Activated CD8-positive, alpha-beta memory T cell treated with anti-CD3 and anti-CD28 coated beads, Interleukin-2, amount 50 U/mL, for 24 hours (primary cell): ENCODE measurements at regions not wholly inside any gene's neighbourhood (a gene's known extent, or its start where the extent isn't known, plus 50 kb on each side); places are given as distances from the start of the nearest gene placed in this dataset.

Experiments used
- DNase-seq: peaks from one replicate; pipeline ENCODE4 v3.0.0-alpha.2; 2020; ENCODE audit errors: extremely low read depth

DNA sequence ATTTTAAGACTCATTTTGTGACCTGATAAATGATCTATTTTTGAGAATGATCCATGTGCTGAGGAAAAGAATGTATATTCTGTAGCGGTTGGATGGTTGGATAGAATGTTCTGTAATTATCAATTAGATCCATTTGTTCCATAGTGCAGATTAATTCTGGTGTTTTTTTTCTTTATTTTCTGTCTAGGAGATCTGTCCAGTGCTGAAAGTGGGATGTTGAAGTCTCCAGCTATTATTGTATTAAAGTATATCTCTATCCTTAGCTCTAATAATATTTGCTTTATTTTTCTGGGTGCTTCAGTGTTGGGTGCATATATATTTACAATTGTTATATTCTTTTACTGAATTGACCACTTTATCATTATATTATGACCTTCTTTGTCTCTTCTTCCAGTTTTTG lies 1344.9 kb upstream of the TENM3 start:
- DNase-seq: no peak

DNA sequence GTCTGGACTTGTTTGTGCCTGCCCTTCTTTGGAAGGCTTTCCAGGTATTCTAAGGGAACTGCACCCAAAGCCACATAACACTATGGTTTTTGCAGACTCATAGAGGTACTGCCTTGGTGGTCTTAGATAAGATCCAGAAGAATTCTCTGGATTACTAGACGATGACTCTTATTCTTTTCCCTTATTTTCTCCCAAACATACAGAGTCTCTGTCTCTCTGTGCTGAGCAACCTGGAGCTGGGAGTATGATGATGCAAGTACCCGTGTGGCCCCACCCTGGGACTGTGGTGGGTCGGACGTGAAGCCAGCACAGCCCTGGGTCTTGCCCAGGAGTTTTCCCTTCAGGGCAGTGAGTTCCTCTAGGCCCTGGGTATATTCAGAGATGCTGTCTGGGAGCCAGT lies 1342.4 kb upstream of the TENM3 start:
- DNase-seq: no peak

DNA sequence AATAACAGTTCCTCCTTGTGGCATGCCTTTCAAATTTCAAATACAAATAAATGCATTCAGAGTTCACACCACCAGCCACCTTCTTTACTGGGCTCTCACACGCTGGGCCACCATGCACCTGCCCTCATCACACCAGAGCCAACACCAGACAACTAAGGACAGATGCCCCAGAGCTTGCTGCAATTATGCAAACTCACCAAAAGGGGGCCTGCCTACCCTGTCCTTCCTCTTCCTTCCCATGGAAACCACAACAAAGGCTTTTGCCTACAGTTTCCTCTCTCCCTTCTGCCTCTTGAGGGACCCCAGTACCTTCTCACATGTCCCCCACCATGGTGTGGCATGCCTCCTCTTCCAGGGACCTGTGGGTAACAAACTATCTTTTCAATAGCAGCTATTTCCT lies 1333.9 kb upstream of the TENM3 start:
- DNase-seq: no peak

GRCh38 chr4:180913750-180914149 lies 1329.5 kb upstream of the TENM3 start:
- no peak for DNase-seq

DNA sequence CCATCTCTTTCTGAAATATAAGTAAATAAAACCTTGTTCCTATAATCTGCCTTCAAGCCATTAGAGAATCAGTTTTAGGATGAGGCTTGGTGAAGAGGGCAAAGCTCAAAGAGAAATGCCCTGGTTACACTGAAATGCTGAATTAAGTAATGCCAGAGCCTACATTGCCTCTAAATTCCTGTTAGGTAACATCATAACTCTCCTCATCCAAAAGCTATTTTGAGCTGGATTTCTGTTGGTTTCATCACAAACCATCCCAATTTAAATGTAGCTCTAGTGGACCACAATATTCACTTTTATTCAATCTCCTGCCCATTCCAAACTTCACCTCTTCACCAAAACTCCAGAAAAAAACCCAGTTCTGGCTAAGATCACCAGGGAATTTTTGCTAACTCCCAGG lies 1319.7 kb upstream of the TENM3 start:
- no peak for DNase-seq

DNA sequence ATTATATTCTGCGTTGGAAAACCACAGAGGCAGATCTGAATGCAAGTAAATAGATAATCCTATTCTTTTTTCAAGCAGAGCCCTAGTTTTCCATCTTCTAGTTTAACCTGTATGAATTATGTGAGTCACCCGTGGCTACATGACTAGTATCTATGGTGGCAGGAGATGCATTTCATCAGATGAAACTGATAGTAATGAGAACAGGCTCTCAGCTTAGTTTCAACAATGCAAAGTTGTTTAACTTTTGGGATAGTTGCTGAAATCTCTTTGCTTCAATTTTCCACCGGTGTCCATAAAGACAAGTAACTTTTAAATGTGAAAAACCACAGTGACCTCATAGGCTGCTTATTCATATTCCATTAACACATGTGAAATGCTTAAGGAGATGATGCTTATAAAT lies 1317.4 kb upstream of the TENM3 start:
- DNase-seq: no peak

DNA sequence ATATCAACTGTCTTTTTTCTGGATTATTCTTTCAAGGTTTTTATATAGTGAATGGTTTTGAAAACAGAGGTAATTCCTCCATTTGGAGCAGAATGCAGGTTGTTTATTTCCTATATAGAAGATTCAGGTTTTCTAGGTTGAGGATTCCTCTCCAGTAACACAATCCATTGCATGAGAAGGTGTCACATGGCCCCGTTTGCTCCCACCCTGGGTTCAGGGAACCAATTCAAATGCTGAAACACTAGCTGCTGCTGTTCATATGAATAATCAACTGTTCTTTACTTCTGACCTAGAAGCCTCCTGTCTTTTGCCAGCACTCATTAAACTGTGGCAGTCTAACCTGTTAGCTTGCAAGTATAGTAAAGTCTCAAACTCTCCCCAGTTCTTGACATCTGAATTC lies 1316.9 kb upstream of the TENM3 start:
- DNase-seq: no peak

GRCh38 chr4:180932370-180933001 lies 1310.7 kb upstream of the TENM3 start:
- DNase-seq: no peak

DNA sequence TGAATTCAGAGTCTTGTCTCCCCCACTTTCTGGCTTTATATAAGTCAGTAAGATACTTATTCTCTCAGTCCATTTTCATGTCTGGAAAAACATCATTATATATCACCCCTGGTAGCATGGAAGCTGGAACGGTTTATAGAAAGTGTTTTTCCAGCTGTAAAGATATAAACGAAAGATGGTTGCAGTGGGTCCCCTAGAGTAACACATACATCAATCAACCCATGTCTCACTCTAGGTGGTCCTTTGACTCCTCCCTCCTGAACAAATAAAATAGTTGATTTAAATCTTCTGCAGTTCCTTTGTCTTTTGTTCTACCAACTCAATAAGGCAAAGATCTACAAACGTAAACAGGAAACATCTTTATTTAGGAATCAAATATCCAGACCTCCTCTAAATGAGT lies 1306.1 kb upstream of the TENM3 start:
- no peak for DNase-seq

- DNase-seq: no peak
Measured at GRCh38 chr4:180940680-180941079, 1302.5 kb upstream of the TENM3 start.

DNA sequence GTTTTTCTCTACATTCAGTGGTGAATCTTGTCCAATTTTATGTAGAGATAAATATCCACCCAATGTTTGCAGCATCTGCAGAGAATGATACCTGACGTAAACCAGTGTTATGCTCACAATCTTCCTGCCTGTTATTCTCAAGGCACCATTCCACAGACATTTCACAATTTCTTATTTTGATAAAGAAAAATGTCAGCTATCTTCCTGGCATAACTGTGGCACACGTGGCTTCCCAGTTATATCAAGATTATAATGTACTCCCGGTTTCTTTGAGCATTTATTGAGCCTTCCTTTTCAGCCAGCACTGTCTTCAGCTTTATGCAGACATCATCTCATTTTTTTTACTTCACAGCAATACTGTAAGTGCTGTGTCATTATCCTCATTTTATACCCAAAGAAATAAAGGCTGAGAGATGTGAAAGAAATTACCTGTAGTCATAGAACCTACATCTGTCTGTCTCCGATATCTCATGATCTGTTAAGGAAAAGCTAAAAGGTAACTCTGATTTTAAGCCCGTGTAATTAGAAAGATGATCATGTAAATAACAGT lies 1300.8 kb upstream of the TENM3 start:
- no peak for DNase-seq

DNA sequence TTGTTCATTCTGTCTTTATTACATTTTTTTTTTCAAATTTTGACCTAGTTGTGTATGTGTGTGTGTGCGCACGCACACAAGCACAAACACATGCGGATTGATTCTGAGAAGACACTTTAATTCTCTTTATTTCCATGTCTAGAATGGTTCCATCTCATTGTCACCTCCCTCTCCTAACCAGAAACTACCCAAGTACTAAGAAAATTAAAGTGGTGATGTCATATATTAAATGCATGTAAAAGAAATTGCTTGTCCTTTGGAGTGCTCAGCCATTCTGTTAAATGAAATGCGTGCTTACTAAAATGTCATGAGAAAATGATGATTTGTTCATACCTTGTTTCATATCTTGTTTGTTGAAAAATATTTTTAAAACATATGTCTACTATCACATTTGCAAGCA lies 1297.0 kb upstream of the TENM3 start:
- DNase-seq: no peak

GRCh38 chr4:180947425-180947824 lies 1295.8 kb upstream of the TENM3 start:
- DNase-seq: no peak

- no peak for DNase-seq
Measured at GRCh38 chr4:180949424-180950213, 1293.6 kb upstream of the TENM3 start.

DNA sequence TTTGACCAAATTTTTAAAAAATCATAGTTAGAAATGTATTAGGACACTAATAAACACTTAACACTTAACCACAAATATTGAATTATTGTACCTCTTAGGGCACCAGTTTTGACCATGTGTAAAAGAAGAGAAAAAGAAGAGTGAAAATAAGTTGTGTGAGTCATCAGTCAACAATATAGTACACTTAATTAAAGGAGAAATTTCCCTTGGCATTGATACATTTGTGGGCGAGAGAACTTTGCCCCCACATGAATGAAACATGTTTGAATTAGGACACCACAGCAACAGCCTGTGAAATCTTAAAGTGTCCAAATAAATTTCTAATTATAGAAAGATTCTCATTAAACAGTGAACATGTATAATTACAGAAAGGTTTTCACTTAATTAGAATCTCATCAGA lies 1292.8 kb upstream of the TENM3 start:
- no peak for DNase-seq

GRCh38 chr4:180951312-180951711 lies 1291.9 kb upstream of the TENM3 start:
- DNase-seq: no peak

DNA sequence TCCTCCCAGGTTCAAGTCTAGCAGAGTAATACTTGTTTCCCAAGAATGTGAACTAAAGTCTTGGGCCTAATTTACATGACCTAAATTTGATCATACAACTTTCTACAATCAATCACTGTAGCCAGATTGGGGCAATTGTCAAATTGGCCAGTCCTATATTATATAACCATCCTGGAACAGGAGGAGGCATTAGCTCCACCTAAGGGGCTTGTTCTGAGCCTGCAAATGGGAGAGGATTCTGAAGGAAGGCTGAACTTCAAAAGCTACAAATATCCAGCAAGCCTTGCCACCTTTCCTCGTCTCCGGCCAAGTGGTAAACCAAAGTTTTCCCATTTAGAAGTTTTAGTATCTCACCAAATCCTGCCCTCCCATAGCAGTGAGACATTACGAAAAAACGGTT lies 1289.6 kb upstream of the TENM3 start:
- no peak for DNase-seq

- no peak for DNase-seq
Measured at GRCh38 chr4:180960743-180961401, 1282.3 kb upstream of the TENM3 start.

- DNase-seq: no peak
Measured at GRCh38 chr4:180962268-180962667, 1280.9 kb upstream of the TENM3 start.

DNA sequence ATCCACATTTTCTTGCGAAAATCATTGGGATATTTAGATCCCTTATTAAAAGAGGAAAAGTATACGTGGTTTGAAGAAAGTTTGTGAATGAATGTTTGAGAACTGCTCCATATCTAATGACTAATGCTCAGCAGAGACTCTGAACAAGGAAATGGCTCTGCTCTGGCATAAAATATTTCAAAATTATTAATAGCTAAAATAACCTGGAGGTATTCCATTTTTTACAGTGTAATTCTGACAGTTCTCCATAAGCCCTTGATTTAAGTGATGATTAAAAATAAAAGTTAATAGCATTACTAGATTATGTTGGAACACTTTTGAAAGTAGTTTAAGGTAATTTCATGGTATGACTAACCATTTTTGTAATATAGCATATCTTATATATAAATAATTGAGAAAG lies 1276.9 kb upstream of the TENM3 start:
- DNase-seq: no peak

DNA sequence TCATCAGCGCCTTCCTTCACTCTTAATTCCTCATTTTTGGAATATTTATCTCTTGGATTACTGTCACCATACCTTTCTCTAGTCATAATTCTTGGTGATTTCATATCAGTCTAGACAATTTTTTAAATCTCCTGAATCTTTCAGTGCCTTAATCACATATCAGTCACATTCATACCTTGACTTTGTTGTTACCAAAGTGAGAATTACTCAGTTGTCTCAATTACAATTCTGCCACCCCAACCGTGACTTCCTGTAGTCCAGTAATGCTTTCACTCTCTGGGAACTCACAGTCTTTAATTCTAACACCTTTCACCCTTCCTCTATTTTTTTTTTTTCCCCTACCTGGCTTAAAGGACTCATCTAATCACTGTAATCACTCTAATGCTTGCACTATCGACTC lies 1275.3 kb upstream of the TENM3 start:
- DNase-seq: no peak

DNA sequence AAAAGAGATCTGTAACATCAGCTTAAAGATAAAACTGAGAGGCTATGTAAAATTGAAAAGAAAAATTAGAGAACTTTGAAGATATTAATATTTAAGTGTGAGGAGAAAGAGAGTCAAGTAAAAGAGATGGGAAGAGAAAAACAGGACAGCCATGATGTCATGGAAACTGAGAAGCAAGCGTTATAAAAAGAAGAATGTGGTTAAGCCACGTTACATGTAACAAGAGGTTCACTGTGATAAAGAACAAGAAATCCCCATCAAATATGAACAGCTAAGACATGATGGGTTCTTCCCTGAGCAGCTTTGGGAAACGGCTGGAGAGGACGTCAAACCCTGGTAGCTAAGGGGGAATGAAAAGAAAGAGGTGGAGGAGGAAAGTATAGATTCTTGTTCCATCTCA lies 1269.3 kb upstream of the TENM3 start:
- DNase-seq: no peak

- DNase-seq: no peak
Measured at GRCh38 chr4:180990931-180991330, 1252.3 kb upstream of the TENM3 start.
